ENCODE measurements at regions not wholly inside any gene's neighbourhood (a gene's known extent, or its start where the extent isn't known, plus 50 kb on each side); places are given as distances from the start of the nearest gene placed in this dataset.

DNA sequence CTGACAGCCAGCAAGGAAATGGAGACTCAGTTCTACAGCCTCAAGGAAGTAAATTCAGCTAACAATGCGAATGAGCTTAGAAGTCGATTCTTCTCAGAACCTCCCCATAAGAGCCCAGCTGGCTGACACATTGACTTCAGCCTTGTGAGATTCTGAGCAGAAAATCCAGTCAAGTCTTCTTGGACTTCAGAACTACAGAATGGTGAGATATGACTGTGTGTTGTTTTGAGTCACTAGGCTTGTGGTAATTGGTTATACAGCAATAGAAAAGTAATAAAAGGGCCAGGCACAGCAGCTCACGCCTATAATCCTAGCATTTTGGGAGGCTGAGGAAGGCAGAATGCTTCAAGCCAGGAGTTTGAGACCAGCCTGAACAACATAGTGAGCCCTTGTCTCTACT lies 161.8 kb upstream of the IVNS1ABP start:
- H2AFZ ChIP-seq (ENCODE audit: low read depth, low read length, severe bottlenecking), result no peak overlapping the region

DNA sequence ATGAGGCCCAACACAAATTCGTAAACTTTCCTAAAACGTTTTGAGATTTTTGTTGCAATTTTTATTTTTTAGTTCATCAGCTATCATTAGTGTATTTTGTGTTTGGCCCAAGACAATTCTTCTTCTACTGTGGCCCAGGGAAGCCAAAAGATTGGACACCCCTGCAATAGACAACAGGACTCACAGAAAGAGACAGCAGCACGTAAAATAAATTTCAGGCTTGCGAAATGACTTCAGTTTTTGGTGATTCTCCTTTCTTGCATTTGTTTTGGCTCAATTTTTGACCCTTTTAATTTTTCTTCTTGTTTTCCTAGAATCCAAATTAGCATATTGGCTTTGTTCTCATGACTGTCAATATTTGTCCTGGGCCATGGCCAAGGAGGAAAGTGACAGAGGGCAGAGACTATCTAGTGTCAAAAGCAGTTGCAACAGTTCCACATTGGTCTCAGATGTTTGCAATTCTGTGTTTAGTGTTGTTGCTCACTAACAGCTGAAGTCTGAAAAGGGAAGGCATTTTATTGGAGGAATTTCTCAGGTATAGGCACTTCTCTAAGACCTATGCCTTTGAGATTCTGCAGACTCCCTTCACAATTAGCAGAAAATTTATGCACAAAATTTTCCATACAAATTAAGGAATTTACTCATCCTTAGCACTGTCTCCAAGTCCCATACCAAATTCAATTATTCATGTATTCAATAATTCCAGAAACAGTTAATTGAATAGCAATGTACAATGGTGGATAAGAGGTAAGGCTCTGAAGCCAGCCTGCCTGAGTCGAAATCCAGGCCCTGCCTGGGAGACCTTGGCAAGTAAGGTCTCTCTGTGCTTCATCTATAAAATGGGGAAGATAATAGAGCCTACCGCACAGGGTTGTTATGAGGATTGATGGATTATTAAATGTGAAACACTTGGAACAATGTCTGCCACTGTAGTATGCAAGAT lies 160.9 kb upstream of the IVNS1ABP start:
- H3K27ac ChIP-seq (ENCODE audit: low read depth, low read length), result no peak overlapping the region
- H3K27me3 ChIP-seq (ENCODE audit: low read length), result no peaks in the 10 kb centered on the region
- no peak overlapping the region for H3K4me2 ChIP-seq (ENCODE audit: low read depth, low read length, poor library complexity, severe bottlenecking)
- H3K9me2 ChIP-seq (replicated peaks; ENCODE audit: insufficient read depth, low read length), result no peaks in the 10 kb centered on the region
- no peaks in the 10 kb centered on the region for H3K9me3 ChIP-seq (ENCODE audit: insufficient read depth, low read length)
- no peak for TF ChIP-seq EZH2phosphoT487 (conservative IDR thresholded peaks at IDR 0.05; ENCODE audit: low read length)
- TF ChIP-seq, protein P1, sequence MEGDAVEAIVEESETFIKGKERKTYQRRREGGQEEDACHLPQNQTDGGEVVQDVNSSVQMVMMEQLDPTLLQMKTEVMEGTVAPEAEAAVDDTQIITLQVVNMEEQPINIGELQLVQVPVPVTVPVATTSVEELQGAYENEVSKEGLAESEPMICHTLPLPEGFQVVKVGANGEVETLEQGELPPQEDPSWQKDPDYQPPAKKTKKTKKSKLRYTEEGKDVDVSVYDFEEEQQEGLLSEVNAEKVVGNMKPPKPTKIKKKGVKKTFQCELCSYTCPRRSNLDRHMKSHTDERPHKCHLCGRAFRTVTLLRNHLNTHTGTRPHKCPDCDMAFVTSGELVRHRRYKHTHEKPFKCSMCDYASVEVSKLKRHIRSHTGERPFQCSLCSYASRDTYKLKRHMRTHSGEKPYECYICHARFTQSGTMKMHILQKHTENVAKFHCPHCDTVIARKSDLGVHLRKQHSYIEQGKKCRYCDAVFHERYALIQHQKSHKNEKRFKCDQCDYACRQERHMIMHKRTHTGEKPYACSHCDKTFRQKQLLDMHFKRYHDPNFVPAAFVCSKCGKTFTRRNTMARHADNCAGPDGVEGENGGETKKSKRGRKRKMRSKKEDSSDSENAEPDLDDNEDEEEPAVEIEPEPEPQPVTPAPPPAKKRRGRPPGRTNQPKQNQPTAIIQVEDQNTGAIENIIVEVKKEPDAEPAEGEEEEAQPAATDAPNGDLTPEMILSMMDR (IDR thresholded peaks at IDR 0.05; ENCODE audit: insufficient read depth, low read length, poor library complexity, severe bottlenecking), result no peak
- H2AFZ ChIP-seq (ENCODE audit: low read depth, low read length, severe bottlenecking), result no peak overlapping the region
- no peaks in the 10 kb centered on the region for H4K20me1 ChIP-seq (ENCODE audit: low read depth, low read length)
- H3K4me3 ChIP-seq (ENCODE audit: insufficient read depth, low read length, poor library complexity, severe bottlenecking), result no peak overlapping the region
- H3F3A ChIP-seq (ENCODE audit: insufficient read depth), result no peaks in the 10 kb centered on the region
- H3K36me3 ChIP-seq (ENCODE audit: low read length), result no peaks in the 10 kb centered on the region
- H3K9ac ChIP-seq (ENCODE audit: low read length), result no peak overlapping the region
- no peaks in the 10 kb centered on the region for H3K79me2 ChIP-seq (ENCODE audit: insufficient read depth, low read length)

More for the DNA sequence above, 161.8 kb upstream of the IVNS1ABP start:
- Histone ChIP-seq H3K27ac (ENCODE audit: low read depth, low read length) (no peak overlapping the region), H3K36me3 (ENCODE audit: low read length) (no peaks in the 10 kb centered on the region), H3K79me2 (ENCODE audit: insufficient read depth, low read length) (no peaks in the 10 kb centered on the region), H3K27me3 (ENCODE audit: low read length) (no peaks in the 10 kb centered on the region), H3K4me3 (ENCODE audit: insufficient read depth, low read length, poor library complexity, severe bottlenecking) (no peak overlapping the region), H3K4me2 (ENCODE audit: low read depth, low read length, poor library complexity, severe bottlenecking) (no peak overlapping the region), H3K9me3 (ENCODE audit: insufficient read depth, low read length) (no peaks in the 10 kb centered on the region), H3K9ac (ENCODE audit: low read length) (no peak overlapping the region), H4K20me1 (ENCODE audit: low read depth, low read length) (no peaks in the 10 kb centered on the region), H3K9me2 (replicated peaks; ENCODE audit: insufficient read depth, low read length) (no peaks in the 10 kb centered on the region), H3F3A (ENCODE audit: insufficient read depth) (no peaks in the 10 kb centered on the region)
- TF ChIP-seq EZH2phosphoT487 (conservative IDR thresholded peaks at IDR 0.05; ENCODE audit: low read length), result no peak
- TF ChIP-seq, protein P1 (IDR thresholded peaks at IDR 0.05; ENCODE audit: insufficient read depth, low read length, poor library complexity, severe bottlenecking), result no peak

DNA sequence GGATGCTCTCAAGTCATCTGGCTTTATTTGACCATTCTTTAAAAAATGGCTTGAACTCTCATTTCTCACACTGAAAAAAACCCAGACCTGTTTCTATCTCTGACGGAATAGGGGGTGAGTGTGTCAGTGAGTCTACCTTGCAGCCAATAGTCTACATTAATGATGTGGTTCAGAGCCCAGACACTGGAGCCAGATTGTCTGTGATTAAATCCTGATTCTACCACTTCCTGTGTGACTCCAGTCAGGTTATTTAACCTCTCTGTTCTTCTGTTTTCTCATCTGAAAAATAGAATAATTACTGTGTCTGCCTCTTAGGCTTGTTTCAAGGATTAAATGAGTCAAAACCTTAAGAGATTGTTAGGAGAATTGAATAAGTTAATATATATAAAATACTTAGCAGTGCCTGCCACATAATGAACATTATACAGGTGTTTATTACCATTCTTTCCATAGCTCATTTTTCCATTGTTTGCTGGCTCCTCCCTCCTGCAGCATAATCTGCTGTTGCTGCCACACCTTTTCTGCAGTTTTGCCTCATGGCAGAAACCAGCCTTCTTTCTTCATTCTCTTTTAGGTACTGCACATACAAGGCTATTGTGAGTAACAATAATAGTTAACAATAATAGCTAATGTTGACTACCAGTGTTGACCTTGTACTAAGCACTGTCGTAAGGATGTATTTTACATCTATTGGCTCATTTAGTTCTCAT lies 157.6 kb upstream of the IVNS1ABP start:
- no peaks in the 10 kb centered on the region for H3K9me3 ChIP-seq (ENCODE audit: insufficient read depth, low read length)
- H3K79me2 ChIP-seq (ENCODE audit: insufficient read depth, low read length), result no peaks in the 10 kb centered on the region
- no peak overlapping the region for H3K4me3 ChIP-seq (ENCODE audit: insufficient read depth, low read length, poor library complexity, severe bottlenecking)
- H3K27me3 ChIP-seq (ENCODE audit: low read length), result no peaks in the 10 kb centered on the region
- H3K9me2 ChIP-seq (replicated peaks; ENCODE audit: insufficient read depth, low read length), result no peaks in the 10 kb centered on the region
- H2AFZ ChIP-seq (ENCODE audit: low read depth, low read length, severe bottlenecking), result no peak overlapping the region
- no peaks in the 10 kb centered on the region for H4K20me1 ChIP-seq (ENCODE audit: low read depth, low read length)
- no peak overlapping the region for H3K4me2 ChIP-seq (ENCODE audit: low read depth, low read length, poor library complexity, severe bottlenecking)
- H3F3A ChIP-seq (ENCODE audit: insufficient read depth), result no peaks in the 10 kb centered on the region
- TF ChIP-seq, protein P1 (IDR thresholded peaks at IDR 0.05; ENCODE audit: insufficient read depth, low read length, poor library complexity, severe bottlenecking), result no peak
- no peak for TF ChIP-seq EZH2phosphoT487 (conservative IDR thresholded peaks at IDR 0.05; ENCODE audit: low read length)
- H3K27ac ChIP-seq (ENCODE audit: low read depth, low read length), result no peak overlapping the region
- no peak overlapping the region for H3K9ac ChIP-seq (ENCODE audit: low read length)
- H3K36me3 ChIP-seq (ENCODE audit: low read length), result no peaks in the 10 kb centered on the region

All from SU-DHL-6 (cell line).